H9 (cell line): ENCODE measurements at regions not wholly inside any gene's neighbourhood (a gene's known extent, or its start where the extent isn't known, plus 50 kb on each side); places are given as distances from the start of the nearest gene placed in this dataset.

ENCODE experiments used
- DNase-seq: peaks from one replicate; pipeline ENCODE4 v3.0.0-alpha.2; 2017
- H2AFZ ChIP-seq: one replicate; pipeline ENCODE4 v1.6.1; 2013; ENCODE audit warnings: mild to moderate bottlenecking, low read length, control low read depth, moderate library complexity
- H2AK5ac ChIP-seq: 2 replicates; pipeline ENCODE4 v1.6.1; 2013; ENCODE audit warnings: low read length, control low read depth, mixed read lengths; ENCODE audit not compliant: insufficient read length
- H2BK120ac ChIP-seq: one replicate; pipeline ENCODE4 v1.6.1; 2013; ENCODE audit warnings: low read depth, mild to moderate bottlenecking, low read length, control low read depth, inconsistent platforms; ENCODE audit not compliant: poor library complexity, severe bottlenecking
- H2BK12ac ChIP-seq: 2 replicates; pipeline ENCODE4 v1.6.1; 2013; ENCODE audit warnings: low read length, control low read depth, mixed read lengths, low read depth; ENCODE audit not compliant: insufficient read length
- H2BK15ac ChIP-seq: 2 replicates; pipeline ENCODE4 v1.6.1; 2013; ENCODE audit warnings: low read depth, low read length, control low read depth
- H2BK20ac ChIP-seq: one replicate; pipeline ENCODE4 v1.6.1; 2013; ENCODE audit warnings: low read depth, mild to moderate bottlenecking, low read length, control low read depth, inconsistent platforms; ENCODE audit not compliant: poor library complexity, severe bottlenecking
- H2BK5ac ChIP-seq: 2 replicates; pipeline ENCODE4 v1.6.1; 2013; ENCODE audit warnings: low read length, control low read depth, mixed read lengths; ENCODE audit not compliant: insufficient read length
- H3K14ac ChIP-seq: 2 replicates; pipeline ENCODE4 v1.6.1; 2013; ENCODE audit warnings: low read length, control low read depth; ENCODE audit not compliant: insufficient read depth
- H3K18ac ChIP-seq: 2 replicates; pipeline ENCODE4 v1.6.1; 2013; ENCODE audit warnings: low read depth, mild to moderate bottlenecking, mixed read lengths, low read length, control low read depth; ENCODE audit not compliant: insufficient read length
- H3K23ac ChIP-seq: 2 replicates; pipeline ENCODE4 v1.6.1; 2013; ENCODE audit warnings: low read length, control low read depth, mixed read lengths, low read depth; ENCODE audit not compliant: insufficient read length
- H3K23me2 ChIP-seq: 2 replicates; pipeline ENCODE4 v1.6.1; 2013; ENCODE audit warnings: low read depth, mild to moderate bottlenecking, mixed read lengths, low read length, control low read depth; ENCODE audit not compliant: insufficient read length, poor library complexity, severe bottlenecking
- H3K27ac ChIP-seq: 2 replicates; pipeline ENCODE4 v1.5.1; 2013; ENCODE audit warnings: low read length, control low read depth, mixed read lengths, low read depth; ENCODE audit not compliant: insufficient read length
- H3K27me3 ChIP-seq: 2 replicates; pipeline ENCODE4 v1.6.1; 2013; ENCODE audit warnings: low read length, control low read depth, inconsistent platforms; ENCODE audit not compliant: insufficient read depth
- H3K4ac ChIP-seq: 2 replicates; pipeline ENCODE4 v1.6.1; 2013; ENCODE audit warnings: low read depth, mild to moderate bottlenecking, control low read depth, inconsistent platforms, low read length, moderate library complexity
- H3K4me1 ChIP-seq: 2 replicates; pipeline ENCODE4 v1.6.1; 2013; ENCODE audit warnings: low read length, control low read depth, inconsistent platforms; ENCODE audit not compliant: insufficient read depth
- H3K4me2 ChIP-seq: 2 replicates; pipeline ENCODE4 v1.6.1; 2013; ENCODE audit warnings: low read length, control low read depth, mixed read lengths; ENCODE audit not compliant: insufficient read length, insufficient read depth
- H3K56ac ChIP-seq: 2 replicates; pipeline ENCODE4 v1.6.1; 2013; ENCODE audit warnings: low read depth, mild to moderate bottlenecking, mixed read lengths, low read length, control low read depth; ENCODE audit not compliant: insufficient read length
- H3K79me1 ChIP-seq: 2 replicates; pipeline ENCODE4 v1.6.1; 2013; ENCODE audit warnings: low read depth, mild to moderate bottlenecking, moderate library complexity, low read length, control low read depth, inconsistent platforms; ENCODE audit not compliant: insufficient read depth, poor library complexity, severe bottlenecking
- H3K79me2 ChIP-seq: 2 replicates; pipeline ENCODE4 v1.6.1; 2013; ENCODE audit warnings: low read length, control low read depth, inconsistent platforms; ENCODE audit not compliant: insufficient read depth
- H3K9ac ChIP-seq: 2 replicates; pipeline ENCODE4 v1.6.1; 2013; ENCODE audit warnings: low read length, control low read depth, mixed read lengths; ENCODE audit not compliant: insufficient read length; ENCODE audit errors: extremely low read depth
- H3K9me3 ChIP-seq: one replicate; pipeline ENCODE4 v1.6.1; 2013; ENCODE audit warnings: low read depth, low read length, inconsistent platforms; ENCODE audit not compliant: control insufficient read depth
- H3T11ph ChIP-seq: one replicate; pipeline ENCODE4 v1.6.1; 2013; ENCODE audit warnings: mild to moderate bottlenecking, low read length, control low read depth, inconsistent platforms
- H4K20me1 ChIP-seq: one replicate; pipeline ENCODE4 v1.6.1; 2013; ENCODE audit not compliant: control insufficient read depth, insufficient read length, insufficient read depth
- H4K5ac ChIP-seq: 2 replicates; pipeline ENCODE4 v1.6.1; 2013; ENCODE audit warnings: low read depth, mild to moderate bottlenecking, mixed read lengths, low read length, control low read depth; ENCODE audit not compliant: insufficient read length
- H4K8ac ChIP-seq: replicated peaks from 2 replicates; pipeline ENCODE4 v1.6.1; 2013; ENCODE audit warnings: low read length, control low read depth, mixed read lengths, low read depth; ENCODE audit not compliant: insufficient read length
- H4K91ac ChIP-seq: 2 replicates; pipeline ENCODE4 v1.6.1; 2013; ENCODE audit warnings: low read depth, mild to moderate bottlenecking, moderate library complexity, mixed read lengths, low read length, control low read depth; ENCODE audit not compliant: insufficient read length
- H3K27ac Mint-ChIP-seq, 3 experiments: 2 replicates in 2 of 3; 3 replicates in 1 of 3; pipeline ENCODE4 v1.8.0; 2020 to 2021; ENCODE audit warnings: mixed read lengths in 3 of 3, mild to moderate bottlenecking in 1 of 3, moderate library complexity in 1 of 3
- H3K27me3 Mint-ChIP-seq: 2 replicates; pipeline ENCODE4 v1.8.0; 2021; ENCODE audit warnings: low read depth, mild to moderate bottlenecking, moderate library complexity, mixed read lengths
- H3K36me3 Mint-ChIP-seq, 3 experiments: 2 replicates in 2 of 3; 3 replicates in 1 of 3; pipeline ENCODE4 v1.8.0; 2020 to 2021; ENCODE audit warnings: low read depth in 3 of 3, mixed read lengths in 3 of 3; ENCODE audit not compliant: insufficient read depth in 1 of 3
- H3K4me1 Mint-ChIP-seq, 2 experiments: 2 replicates each; pipeline ENCODE4 v1.8.0; 2020; ENCODE audit warnings: mixed read lengths in 2 of 2
- H3K4me3 Mint-ChIP-seq, 2 experiments: 2 replicates in 1 of 2; 3 replicates in 1 of 2; pipeline ENCODE4 v1.8.0; 2020 to 2021; ENCODE audit warnings: mild to moderate bottlenecking in 2 of 2, mixed read lengths in 2 of 2, moderate library complexity in 1 of 2
- H3K9me3 Mint-ChIP-seq, 2 experiments: 2 replicates in 1 of 2; 3 replicates in 1 of 2; pipeline ENCODE4 v1.8.0; 2020; ENCODE audit warnings: mild to moderate bottlenecking in 2 of 2, mixed read lengths in 2 of 2, moderate library complexity in 1 of 2
- CTCF ChIP-seq: fragments of 200-600 bp; sonication (generic); conservative IDR thresholded peaks from 3 replicates; pipeline ENCODE4 v1.8.0; 2021; ENCODE audit warnings: antibody characterized with exemption, mild to moderate bottlenecking
- WGBS: extraction: QIAGEN DNeasy Blood & Tissue Kit; methylation state at CpG from one replicate; pipeline ENCODE4 v1.1.7; 2013; ENCODE audit warnings: missing lambda C conversion rate, low lambda C conversion rate, mixed read lengths; ENCODE audit not compliant: insufficient read length; ENCODE audit errors: extremely low coverage; 5-methylcytosine and 5-hydroxymethylcytosine counted together

DNA sequence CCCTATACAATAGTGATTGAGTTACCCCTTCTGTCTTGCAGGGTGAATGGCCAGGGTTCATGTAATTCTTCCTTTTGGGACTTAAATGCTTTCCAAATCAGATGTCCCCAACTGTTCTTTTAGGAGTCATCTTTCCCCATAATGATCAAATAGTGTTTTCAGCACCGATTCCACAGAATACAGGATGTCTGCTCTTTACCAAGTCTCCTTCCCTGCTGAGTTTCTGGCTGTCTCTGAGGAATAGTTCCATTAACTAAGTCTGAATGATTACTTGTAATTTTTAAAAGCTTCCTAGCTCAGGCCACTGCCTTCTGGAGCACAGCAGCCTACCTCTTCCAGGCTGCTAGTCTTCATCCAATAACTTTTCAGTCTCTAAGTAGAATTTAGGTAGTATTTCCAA, 630.7 kb upstream of the ZNF608 start:
- Histone ChIP-seq H3K4ac (no peak overlapping the region), H3K18ac (no peak overlapping the region), H3K4me2 (no peak overlapping the region), H3K79me2 (no peaks in the 10 kb centered on the region), H4K20me1 (no peaks in the 10 kb centered on the region), H2AK5ac (no peak overlapping the region), H3K79me1 (no peaks in the 10 kb centered on the region), H4K8ac (no peak overlapping the region), H3K23me2 (no peaks in the 10 kb centered on the region), H3K56ac (no peak overlapping the region), H3T11ph (no peak overlapping the region), H3K9me3 (no peaks in the 10 kb centered on the region), H4K91ac (no peak overlapping the region), H2AFZ (no peak overlapping the region), H2BK15ac (no peak overlapping the region), H3K4me1 (peaks cover 7% of the 10 kb centered on the region; the same call in 1 of the 2 replicates), H4K5ac (no peak overlapping the region), H2BK5ac (no peak overlapping the region), H3K27me3 (no peaks in the 10 kb centered on the region), H2BK120ac (no peak overlapping the region), H3K9ac (no peak overlapping the region), H3K14ac (no peak overlapping the region), H2BK20ac (no peak overlapping the region), H3K27ac (peak overlapping the region; percentile 67), H3K23ac (no peak overlapping the region), H2BK12ac (no peak overlapping the region)
- H3K9me3 Mint-ChIP-seq: no peaks in the 10 kb centered on the region; a peak in 1 of 5 replicates
- peak overlapping the region in 1 of 3 experiments; percentile 90; a peak in 2 of 7 replicates for H3K27ac Mint-ChIP-seq
- no peaks in the 10 kb centered on the region for H3K36me3 Mint-ChIP-seq
- no peak overlapping the region for H3K4me3 Mint-ChIP-seq
- no peaks in the 10 kb centered on the region for H3K27me3 Mint-ChIP-seq
- peaks cover 40 to 42% of the 10 kb centered on the region in 2 experiments for H3K4me1 Mint-ChIP-seq
- no peak for DNase-seq
- no CpG with 5 or more reads among the region's 1 CpG for WGBS
- no peak for TF ChIP-seq CTCF
